HepG2 (cell line): ENCODE measurements at regions not wholly inside any gene's neighbourhood (a gene's known extent, or its start where the extent isn't known, plus 50 kb on each side); places are given as distances from the start of the nearest gene placed in this dataset.
A peak's percentile ranks its signal among the peaks of the same experiment; 100 is the strongest.

Experiments used
- ATAC-seq: fragments of 200-7000 bp; cut with Tn5 transposase; 3 replicates; pipeline ENCODE4 v1.9.1; 2020; ENCODE audit warnings: mild to moderate bottlenecking, moderate library complexity
- BruUV-seq: library from RNA; stranded (reverse); fragments of 400-500 nt; replicated peaks from 2 replicates; lab custom pipeline; 2021; lab: Mats Ljungman, UMichigan
- CTCF ChIA-PET: fragments of 300-600 bp; formaldehyde crosslinking; extraction: SDS; loops from one replicate; lab custom pipeline; 2021; ENCODE audit warnings: low total read pairs, inconsistent platforms, low intra/inter-chr PET ratio; lab: Yijun Ruan, JAX
- POLR2A ChIA-PET: fragments of 350-600 bp; sonication (Branson Sonifier 250); formaldehyde crosslinking; loops from one replicate; lab custom pipeline; 2020; ENCODE audit warnings: antibody characterized with exemption, inconsistent platforms; lab: Yijun Ruan, JAX
- DNase-seq: peaks from one replicate; pipeline ENCODE4 v3.0.0-alpha.2; 2015; ENCODE audit warnings: low spot score
- FAIRE-seq: peaks from 3 replicates; lab custom pipeline; 2011; peaks lifted over from hg19 to GRCh38; lab: Jason Lieb, UNC
- H2AFZ ChIP-seq: one replicate; pipeline ENCODE4 v1.6.1; 2011; ENCODE audit warnings: low read length, inconsistent platforms
- H3K27ac ChIP-seq: fragments of 300-600 bp; 3 replicates; pipeline ENCODE4 v1.8.0; 2011; ENCODE audit warnings: mixed run types, mild to moderate bottlenecking, mixed read lengths, low read length, inconsistent platforms; ENCODE audit not compliant: insufficient read depth; ENCODE audit errors: extremely low read length
- H3K27me3 ChIP-seq, 2 experiments: fragments of 200-600 bp in 1 of 2; 2 replicates in 1 of 2; 3 replicates in 1 of 2; pipeline versions ENCODE4 v1.6.0 to v1.8.0; 2011; ENCODE audit warnings: low read length in 2 of 2, mild to moderate bottlenecking in 2 of 2, moderate library complexity in 2 of 2, inconsistent platforms in 1 of 2; ENCODE audit not compliant: insufficient read depth in 2 of 2, control insufficient read depth in 1 of 2
- H3K36me3 ChIP-seq, 2 experiments: fragments of 200-600 bp in 1 of 2; replicated peaks in 1 of 2; 2 replicates in 1 of 2; 3 replicates in 1 of 2; pipeline versions ENCODE4 v1.5.1 to v1.8.0; 2011; ENCODE audit warnings: low read length in 2 of 2, inconsistent platforms in 1 of 2; ENCODE audit not compliant: insufficient read depth in 2 of 2, control insufficient read depth in 1 of 2
- H3K4me1 ChIP-seq: 2 replicates; pipeline ENCODE4 v1.5.1; 2012; ENCODE audit warnings: low read length, inconsistent platforms; ENCODE audit not compliant: insufficient read depth
- H3K4me2 ChIP-seq: 2 replicates; pipeline ENCODE4 v1.6.0; 2011; ENCODE audit warnings: low read depth, low read length, inconsistent platforms
- H3K4me3 ChIP-seq, 3 experiments: fragments of 200-600 bp in 1 of 3; sonication (generic), shearing (Covaris generic) in 1 of 3; replicated peaks in 1 of 3; 2 replicates each; pipeline ENCODE4 v1.5.1; 2011 to 2016; ENCODE audit warnings: low read length in 3 of 3, inconsistent platforms in 2 of 3, low read depth in 2 of 3, mild to moderate bottlenecking in 2 of 3, control low read depth in 1 of 3, mixed read lengths in 1 of 3; ENCODE audit not compliant: insufficient read depth in 1 of 3
- H3K79me2 ChIP-seq: one replicate; pipeline ENCODE4 v1.6.1; 2011; ENCODE audit warnings: low read length, inconsistent platforms; ENCODE audit not compliant: insufficient read depth
- H3K9ac ChIP-seq: 2 replicates; pipeline ENCODE4 v1.6.0; 2011; ENCODE audit warnings: mild to moderate bottlenecking, low read depth, low read length, inconsistent platforms; ENCODE audit not compliant: insufficient read depth
- H3K9me3 ChIP-seq: 2 replicates; pipeline ENCODE4 v1.5.1; 2012; ENCODE audit warnings: mild to moderate bottlenecking, low read length
- H4K20me1 ChIP-seq: 2 replicates; pipeline ENCODE4 v1.6.0; 2011; ENCODE audit warnings: inconsistent platforms, mild to moderate bottlenecking, low read length, moderate library complexity; ENCODE audit not compliant: insufficient read depth
- CEBPB ChIP-seq: IDR thresholded peaks from 2 replicates; pipeline ENCODE4 v1.6.1; 2011; ENCODE audit warnings: low read depth, low read length, improper control_type of control experiment, borderline replicate concordance
- DDIT3 ChIP-seq: sonication (generic); formaldehyde crosslinking; IDR thresholded peaks from 2 replicates; pipeline ENCODE4 v1.4.0; 2020; ENCODE audit warnings: mild to moderate bottlenecking, missing genetic modification reagents
- EP300 ChIP-seq, 3 experiments: sonication (generic) in 1 of 3; formaldehyde crosslinking in 1 of 3; IDR thresholded peaks; 2 replicates each; pipeline versions ENCODE4 v1.5.1 to v1.6.1; 2011 to 2020; ENCODE audit warnings: low read depth in 2 of 3, low read length in 2 of 3, borderline replicate concordance in 1 of 3, improper control_type of control experiment in 1 of 3, mild to moderate bottlenecking in 1 of 3, missing genetic modification reagents in 1 of 3, moderate library complexity in 1 of 3
- FOXA1 ChIP-seq, 2 experiments: fragments of 450-650 bp in 1 of 2; sonication (generic) in 1 of 2; formaldehyde crosslinking in 1 of 2; IDR thresholded peaks; 2 replicates each; pipeline versions ENCODE4 v1.4.0 to v1.6.1; 2016 to 2020; ENCODE audit warnings: missing genetic modification reagents in 1 of 2
- JUN ChIP-seq: sonication (generic); formaldehyde crosslinking; IDR thresholded peaks from 2 replicates; pipeline ENCODE4 v1.4.0; 2020; ENCODE audit warnings: mild to moderate bottlenecking, missing genetic modification reagents
- MAFF ChIP-seq: IDR thresholded peaks from 2 replicates; pipeline ENCODE4 v1.6.1; 2011; ENCODE audit warnings: low read depth, low read length, improper control_type of control experiment
- MXD3 ChIP-seq: IDR thresholded peaks from 2 replicates; pipeline ENCODE4 v1.6.1; 2016; ENCODE audit warnings: mild to moderate bottlenecking, missing biosample characterization, missing genetic modification reagents
- ZC3H13 ChIP-seq: sonication (generic); formaldehyde crosslinking; IDR thresholded peaks from 2 replicates; pipeline ENCODE4 v1.8.1; 2023; ENCODE audit warnings: mild to moderate bottlenecking, missing genetic modification reagents, moderate library complexity
- ZNF121 ChIP-seq: sonication (generic); formaldehyde crosslinking; IDR thresholded peaks from 2 replicates; pipeline ENCODE4 v1.5.0; 2020; ENCODE audit warnings: mild to moderate bottlenecking, missing genetic modification reagents
- WGBS: methylation state at CpG from one replicate; pipeline ENCODE4 v1.1.6; 2017; ENCODE audit warnings: low lambda C conversion rate; 5-methylcytosine and 5-hydroxymethylcytosine counted together
- in situ Hi-C: cut with HindIII; loops from 2 replicates; pipeline ENCODE4 v1.10.0; 2017; ENCODE audit warnings: low pct_unique_long_range_greater_than_20kb; ENCODE audit not compliant: extremely low pct_ligation_motif_present
- intact Hi-C: fragments of 100-400 bp; cut with micrococcal nuclease; formaldehyde crosslinking; loops from one replicate; pipeline ENCODE4 v1.10.0; 2022; ENCODE audit not compliant: unreplicated experiment
- TF ChIP-seq, protein P1 (sequence below): IDR thresholded peaks from 2 replicates; pipeline ENCODE4 v1.4.0; 2020; ENCODE audit warnings: mild to moderate bottlenecking, missing genetic modification reagents
- TF ChIP-seq, protein P2 (sequence below): sonication (generic); formaldehyde crosslinking; IDR thresholded peaks from 2 replicates; pipeline ENCODE4 v1.8.1; 2023; ENCODE audit warnings: mild to moderate bottlenecking, moderate library complexity, missing genetic modification reagents

DNA sequence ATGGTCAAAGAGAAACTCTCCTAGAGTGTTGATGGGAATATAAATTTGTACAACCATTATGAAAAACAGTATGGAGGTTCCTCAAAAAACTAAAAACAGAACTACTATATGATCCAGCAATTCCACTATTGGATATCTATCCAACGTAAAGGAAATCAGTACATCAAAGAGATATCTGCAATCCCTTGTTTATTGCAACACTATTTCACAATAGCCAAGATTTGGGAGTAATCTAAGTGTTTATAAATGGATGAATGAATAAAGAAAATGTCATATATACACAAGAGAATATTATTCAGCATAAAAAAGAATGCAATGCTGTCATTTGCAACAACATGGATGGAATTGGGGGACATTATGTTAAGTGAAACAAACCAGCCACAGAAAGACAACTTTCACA, 1118.1 kb upstream of the PRKX start:
- no peak for ATAC-seq
- H3K36me3 ChIP-seq = no peaks in the 10 kb centered on the region
- DNase-seq = no peak
- in situ Hi-C loops (no loop called here), intact Hi-C loops (no loop called here)
- no peaks in the 10 kb centered on the region for H3K27me3 ChIP-seq
- no peak for FAIRE-seq
- H3K9me3 ChIP-seq = no peaks in the 10 kb centered on the region
- TF ChIP-seq ZNF121 (CRISPR knock-in tag) = no peak
- TF ChIP-seq CEBPB = peak; percentile 60
- no peak for TF ChIP-seq MXD3 (CRISPR knock-in tag)
- TF ChIP-seq DDIT3 (CRISPR knock-in tag) = no peak
- no peak overlapping the region for H3K9ac ChIP-seq
- no peak overlapping the region for H3K4me3 ChIP-seq
- CTCF ChIA-PET = no interaction called here
- H3K79me2 ChIP-seq = no peaks in the 10 kb centered on the region
- H2AFZ ChIP-seq = no peak overlapping the region
- H3K4me1 ChIP-seq = 0 out of 2 replicates have a peak, but pooled peaks cover 8% of the 10 kb centered on the region
- no TSS peak for BruUV-seq
- POLR2A ChIA-PET = no interaction called here
- no peak overlapping the region for H3K27ac ChIP-seq
- H3K4me2 ChIP-seq = no peak overlapping the region
- 23% methylated on average over 1 of the region's 1 CpG for WGBS
- H4K20me1 ChIP-seq = no peaks in the 10 kb centered on the region

DNA sequence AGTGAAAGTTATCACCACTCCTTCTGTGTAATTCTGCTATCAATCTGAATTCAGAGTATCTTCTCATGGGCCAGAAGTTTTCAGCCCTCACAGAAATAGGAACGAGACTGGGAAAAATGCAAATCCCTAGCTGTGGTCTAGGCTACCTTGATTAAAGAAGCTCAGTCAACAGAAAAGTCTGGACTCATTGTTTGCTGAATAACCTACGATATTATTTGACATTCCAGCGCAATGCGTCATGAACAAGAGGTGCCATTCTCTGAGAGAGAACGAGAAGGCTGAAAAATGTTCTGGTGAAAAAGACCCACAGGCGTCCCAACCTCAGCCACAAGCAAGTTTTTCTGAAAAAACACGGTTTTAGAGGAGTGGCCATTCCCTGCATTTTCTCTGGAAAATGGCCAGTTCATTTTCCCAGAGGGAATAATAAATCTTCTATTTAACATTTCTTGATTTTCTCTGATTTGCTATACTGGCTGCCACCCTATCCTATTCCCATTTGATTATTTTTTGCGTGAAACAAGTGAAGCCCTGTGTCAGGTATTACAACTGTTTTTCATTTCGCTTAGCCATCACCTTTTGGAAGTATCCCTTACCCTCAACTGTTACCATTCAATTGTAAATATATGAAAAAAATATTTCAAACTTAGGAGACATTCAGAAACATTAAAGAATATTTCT, 1117.6 kb upstream of the PRKX start:
- no peak overlapping the region for H2AFZ ChIP-seq
- 24% methylated on average over 7 of the region's 9 CpGs for WGBS
- DNase-seq (peak; percentile 86), FAIRE-seq (peak; percentile 88), ATAC-seq (peak; percentile 97)
- POLR2A ChIA-PET = no interaction called here
- no peaks in the 10 kb centered on the region for H3K9me3 ChIP-seq
- no peak overlapping the region for H3K4me3 ChIP-seq
- in situ Hi-C loops (no loop called here), intact Hi-C loops (no loop called here)
- no peaks in the 10 kb centered on the region for H3K36me3 ChIP-seq
- H3K27me3 ChIP-seq = no peaks in the 10 kb centered on the region
- H3K4me1 ChIP-seq = 0 out of 2 replicates have a peak, but pooled peaks cover 8% of the 10 kb centered on the region
- H3K79me2 ChIP-seq = no peaks in the 10 kb centered on the region
- H4K20me1 ChIP-seq = no peaks in the 10 kb centered on the region
- CTCF ChIA-PET = no interaction called here
- no peak overlapping the region for H3K9ac ChIP-seq
- BruUV-seq = no TSS peak
- H3K4me2 ChIP-seq = no peak overlapping the region
- no peak overlapping the region for H3K27ac ChIP-seq
- TF ChIP-seq EP300 (IDR thresholded peaks at IDR 0.05; ENCODE audit: low read depth in 2 of 2, low read length in 2 of 2) = 0 out of 4 replicates have a peak, but pooled peaks of 1 of the 2 experiments have one; percentile 12
- TF ChIP-seq EP300 (CRISPR knock-in tag; IDR thresholded peaks at IDR 0.05; ENCODE audit: borderline replicate concordance) = no peak
- TF ChIP-seq, protein P1, sequence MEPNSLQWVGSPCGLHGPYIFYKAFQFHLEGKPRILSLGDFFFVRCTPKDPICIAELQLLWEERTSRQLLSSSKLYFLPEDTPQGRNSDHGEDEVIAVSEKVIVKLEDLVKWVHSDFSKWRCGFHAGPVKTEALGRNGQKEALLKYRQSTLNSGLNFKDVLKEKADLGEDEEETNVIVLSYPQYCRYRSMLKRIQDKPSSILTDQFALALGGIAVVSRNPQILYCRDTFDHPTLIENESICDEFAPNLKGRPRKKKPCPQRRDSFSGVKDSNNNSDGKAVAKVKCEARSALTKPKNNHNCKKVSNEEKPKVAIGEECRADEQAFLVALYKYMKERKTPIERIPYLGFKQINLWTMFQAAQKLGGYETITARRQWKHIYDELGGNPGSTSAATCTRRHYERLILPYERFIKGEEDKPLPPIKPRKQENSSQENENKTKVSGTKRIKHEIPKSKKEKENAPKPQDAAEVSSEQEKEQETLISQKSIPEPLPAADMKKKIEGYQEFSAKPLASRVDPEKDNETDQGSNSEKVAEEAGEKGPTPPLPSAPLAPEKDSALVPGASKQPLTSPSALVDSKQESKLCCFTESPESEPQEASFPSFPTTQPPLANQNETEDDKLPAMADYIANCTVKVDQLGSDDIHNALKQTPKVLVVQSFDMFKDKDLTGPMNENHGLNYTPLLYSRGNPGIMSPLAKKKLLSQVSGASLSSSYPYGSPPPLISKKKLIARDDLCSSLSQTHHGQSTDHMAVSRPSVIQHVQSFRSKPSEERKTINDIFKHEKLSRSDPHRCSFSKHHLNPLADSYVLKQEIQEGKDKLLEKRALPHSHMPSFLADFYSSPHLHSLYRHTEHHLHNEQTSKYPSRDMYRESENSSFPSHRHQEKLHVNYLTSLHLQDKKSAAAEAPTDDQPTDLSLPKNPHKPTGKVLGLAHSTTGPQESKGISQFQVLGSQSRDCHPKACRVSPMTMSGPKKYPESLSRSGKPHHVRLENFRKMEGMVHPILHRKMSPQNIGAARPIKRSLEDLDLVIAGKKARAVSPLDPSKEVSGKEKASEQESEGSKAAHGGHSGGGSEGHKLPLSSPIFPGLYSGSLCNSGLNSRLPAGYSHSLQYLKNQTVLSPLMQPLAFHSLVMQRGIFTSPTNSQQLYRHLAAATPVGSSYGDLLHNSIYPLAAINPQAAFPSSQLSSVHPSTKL (CRISPR knock-in tag) = peak; percentile 63
- peak; percentile 54; the same call in 1 of the 2 replicates for TF ChIP-seq JUN
- no peak for TF ChIP-seq FOXA1 (IDR thresholded peaks at IDR 0.05)
- TF ChIP-seq FOXA1 (CRISPR knock-in tag; IDR thresholded peaks at IDR 0.05) = peak; percentile 66
- TF ChIP-seq, protein P2, sequence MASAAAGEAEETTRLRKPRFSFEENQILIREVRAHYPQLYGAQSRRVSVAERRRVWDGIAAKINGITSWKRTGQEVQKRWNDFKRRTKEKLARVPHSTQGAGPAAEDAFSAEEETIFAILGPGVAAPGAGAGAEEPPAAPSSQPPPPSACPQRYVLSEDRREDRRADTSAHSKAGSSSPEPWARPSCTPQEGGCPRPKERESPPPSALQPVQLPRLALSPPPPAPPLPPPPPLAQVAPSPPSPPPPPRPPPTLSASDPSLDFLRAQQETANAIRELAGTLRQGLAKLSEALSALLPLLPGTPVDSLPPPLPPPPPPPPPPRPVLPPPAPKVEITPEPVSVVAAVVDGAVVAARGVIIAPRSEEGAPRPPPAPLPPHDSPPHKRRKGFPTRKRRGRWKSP = no peak
- TF ChIP-seq ZC3H13 = no peak
- TF ChIP-seq MAFF = 0 out of 2 replicates have a peak, but pooled peaks have one; percentile 6
